ENCODE measurements at regions not wholly inside any gene's neighbourhood (a gene's known extent, or its start where the extent isn't known, plus 50 kb on each side); places are given as distances from the start of the nearest gene placed in this dataset.
"Not testable (repeated sequence)": the region's sequence is repeated elsewhere in the genome, so short reads cannot be mapped to it uniquely, and the experiment has no call there.

GRCh38 chr7:35853194-35853593, 52.3 kb downstream of the SEPTIN7 start:
- DNase-seq (ENCODE audit: low spot score) = not testable (repeated sequence)

GRCh38 chr7:35854311-35854710, 53.5 kb downstream of the SEPTIN7 start:
- DNase-seq (ENCODE audit: low spot score) = no peak

GRCh38 chr7:35856175-35856574, 55.3 kb downstream of the SEPTIN7 start:
- no peak for DNase-seq (ENCODE audit: low spot score)

- DNase-seq (ENCODE audit: low spot score) = no peak
Observed at GRCh38 chr7:35860664-35861063, 59.8 kb downstream of the SEPTIN7 start.

- DNase-seq (ENCODE audit: low spot score) = no peak
Observed at GRCh38 chr7:35865287-35865686, 64.4 kb downstream of the SEPTIN7 start.

- no peak for DNase-seq (ENCODE audit: low spot score)
Observed at GRCh38 chr7:35866186-35866585, 65.3 kb downstream of the SEPTIN7 start.

GRCh38 chr7:35869117-35869516, 68.3 kb downstream of the SEPTIN7 start:
- not testable (repeated sequence) for DNase-seq (ENCODE audit: low spot score)

GRCh38 chr7:35869810-35870209, 69.0 kb downstream of the SEPTIN7 start:
- DNase-seq (ENCODE audit: low spot score) = no peak

- DNase-seq (ENCODE audit: low spot score) = no peak
Observed at GRCh38 chr7:35871856-35872255, 71.0 kb downstream of the SEPTIN7 start.

GRCh38 chr7:35874886-35875285, 74.0 kb downstream of the SEPTIN7 start:
- no peak for DNase-seq (ENCODE audit: low spot score)

- no peak for DNase-seq (ENCODE audit: low spot score)
Observed at GRCh38 chr7:35875292-35875691, 74.4 kb downstream of the SEPTIN7 start.

GRCh38 chr7:35878351-35878750, 77.5 kb downstream of the SEPTIN7 start:
- no peak for DNase-seq (ENCODE audit: low spot score)

GRCh38 chr7:35887430-35887829, 86.6 kb downstream of the SEPTIN7 start:
- not testable (repeated sequence) for DNase-seq (ENCODE audit: low spot score)

GRCh38 chr7:35889001-35889400, 88.1 kb downstream of the SEPTIN7 start:
- DNase-seq (ENCODE audit: low spot score) = no peak

GRCh38 chr7:35889870-35890269, 89.0 kb downstream of the SEPTIN7 start:
- DNase-seq (ENCODE audit: low spot score) = no peak

GRCh38 chr7:35891004-35891830, 90.4 kb downstream of the SEPTIN7 start:
- DNase-seq (ENCODE audit: low spot score) = no peak

- no peak for DNase-seq (ENCODE audit: low spot score)
Observed at GRCh38 chr7:35893649-35894048, 92.8 kb downstream of the SEPTIN7 start.

GRCh38 chr7:35894721-35895120, 93.9 kb downstream of the SEPTIN7 start:
- DNase-seq (ENCODE audit: low spot score) = no peak

GRCh38 chr7:35900651-35901050, 99.8 kb downstream of the SEPTIN7 start:
- no peak for DNase-seq (ENCODE audit: low spot score)

GRCh38 chr7:35905555-35905954, 104.7 kb downstream of the SEPTIN7 start:
- DNase-seq (ENCODE audit: low spot score) = no peak

GRCh38 chr7:35906191-35906908, 105.5 kb downstream of the SEPTIN7 start:
- peak; percentile 75 for DNase-seq (ENCODE audit: low spot score)

GRCh38 chr7:35908331-35909216, 107.7 kb downstream of the SEPTIN7 start:
- DNase-seq (ENCODE audit: low spot score) = no peak

All from CD4-positive, alpha-beta T cell treated with Interleukin-6 at 100 ng/mL for 8 hours (primary cell).